Stimulated activated naive CD8-positive, alpha-beta T cell treated with anti-CD3 and anti-CD28 coated beads, Interleukin-15, Interleukin-2, amounts not matched to agents 100 U/mL and 50 U/mL, for 24 hours (primary cell): ENCODE measurements at regions not wholly inside any gene's neighbourhood (a gene's known extent, or its start where the extent isn't known, plus 50 kb on each side); places are given as distances from the start of the nearest gene placed in this dataset.
"Not testable (repeated sequence)": the region's sequence is repeated elsewhere in the genome, so short reads cannot be mapped to it uniquely, and the experiment has no call there.

Experiments used
- ATAC-seq: fragments of 150-1000 bp; cut with Tn5 transposase; one replicate; pipeline ENCODE4 v1.10.0; 2021
- DNase-seq: peaks from one replicate; pipeline ENCODE4 v3.0.0; 2021

DNA sequence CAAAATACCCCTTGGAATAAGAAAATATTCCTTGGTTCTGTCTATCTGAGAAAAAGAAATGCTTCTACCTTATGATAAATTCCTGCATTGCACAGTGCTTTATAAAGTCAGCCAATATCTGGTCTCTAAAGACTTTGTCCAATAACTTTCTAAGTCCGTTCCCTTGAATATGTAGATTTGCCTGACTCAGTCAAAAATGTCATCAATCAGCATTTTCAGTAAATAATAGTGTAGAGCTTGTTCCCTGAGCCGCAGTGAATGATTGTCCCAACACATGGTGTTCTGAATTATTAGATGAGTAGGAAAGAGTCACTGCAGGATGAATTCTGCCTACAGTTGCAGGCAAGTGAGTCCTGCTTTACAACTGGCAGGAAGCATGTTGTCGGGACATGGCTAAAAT, 316.8 kb upstream of the RBMS1 start:
- ATAC-seq (no peak), DNase-seq (no peak)

GRCh38 chr2:160812830-160813505, 319.4 kb upstream of the RBMS1 start:
- DNase-seq: no peak
- no peak for ATAC-seq

GRCh38 chr2:160813506-160813858, 319.9 kb upstream of the RBMS1 start:
- ATAC-seq (no peak), DNase-seq (no peak)

DNA sequence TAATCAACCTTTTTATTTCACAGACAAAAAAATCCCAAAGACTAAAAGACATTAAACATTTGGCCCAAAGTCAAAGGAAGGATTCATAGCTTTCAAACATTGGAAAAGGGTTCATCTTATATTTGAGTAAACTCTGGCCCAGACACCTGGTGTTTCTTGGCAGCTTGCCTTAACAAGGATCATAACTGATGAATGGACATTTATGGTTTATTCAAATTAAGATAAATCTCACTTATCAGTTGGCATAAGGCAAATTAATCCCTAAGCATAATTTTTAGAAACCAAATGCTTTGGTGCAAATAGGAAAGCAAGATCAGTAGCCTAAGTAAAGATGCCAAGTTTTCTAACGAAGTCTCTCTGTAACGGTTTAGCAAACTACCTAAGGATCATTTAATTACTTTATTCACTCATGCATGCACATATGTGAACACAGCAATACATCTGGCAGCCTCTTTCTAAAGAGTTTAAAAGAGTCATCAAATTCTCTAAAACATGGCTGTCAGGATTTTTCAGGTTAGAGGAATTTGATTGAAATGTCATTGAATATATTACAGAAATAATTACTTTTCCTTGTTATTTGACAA, 323.4 kb upstream of the RBMS1 start:
- ATAC-seq (no peak), DNase-seq (no peak)

DNA sequence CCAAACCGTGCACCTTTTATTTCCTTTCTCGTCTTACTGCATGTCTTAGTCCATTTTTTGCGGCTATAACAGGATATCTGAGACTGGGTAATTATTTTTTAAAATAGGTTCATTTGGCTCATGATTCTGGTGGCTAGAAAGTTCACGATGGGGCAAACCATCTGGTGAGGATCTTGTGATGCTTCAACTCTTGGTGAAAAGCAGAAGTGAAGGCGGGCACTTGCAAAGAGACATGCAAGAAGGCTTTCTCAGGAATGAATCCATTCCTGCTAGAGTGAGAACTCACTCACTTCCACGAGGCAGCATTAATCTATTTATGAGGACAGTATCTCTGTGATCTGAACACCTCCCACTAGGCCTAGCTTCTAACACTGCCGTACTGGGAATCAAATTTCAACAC, 327.1 kb upstream of the RBMS1 start:
- ATAC-seq: no peak

GRCh38 chr2:160822006-160822405, 328.4 kb upstream of the RBMS1 start:
- DNase-seq: no peak
- no peak for ATAC-seq

More for the DNA sequence above, 327.1 kb upstream of the RBMS1 start:
- no peak for DNase-seq

- ATAC-seq (no peak), DNase-seq (no peak)
These were observed 331.8 kb upstream of the RBMS1 start for GRCh38 chr2:160825433-160825832.

- DNase-seq (no peak), ATAC-seq (no peak)
These were observed 332.9 kb upstream of the RBMS1 start for GRCh38 chr2:160826496-160826895.

DNA sequence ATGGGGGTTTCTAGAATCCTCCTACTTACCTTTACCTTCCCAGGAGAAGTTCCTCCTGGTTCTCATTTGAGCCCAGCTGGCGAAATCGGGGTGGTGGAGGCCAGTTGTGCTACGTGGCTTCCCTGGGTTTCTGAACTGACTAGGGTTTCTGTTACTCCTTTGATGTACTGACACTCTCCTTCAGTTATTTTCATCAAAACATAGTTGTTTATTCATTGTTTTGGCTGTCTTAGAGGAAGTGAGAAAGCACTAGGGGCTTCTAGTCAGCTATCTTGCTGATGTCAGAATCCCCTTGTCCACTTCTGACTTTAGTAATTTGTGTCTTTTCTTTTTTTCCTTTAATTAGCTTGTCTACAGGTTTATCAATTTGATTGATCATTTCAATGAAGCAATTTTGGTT, 332.2 kb upstream of the TANK start:
- no peak for DNase-seq
- no peak for ATAC-seq

GRCh38 chr2:160832381-160832780, 327.8 kb upstream of the TANK start:
- not testable (repeated sequence) for ATAC-seq, DNase-seq

- ATAC-seq: no peak
- no peak for DNase-seq
These were observed 325.1 kb upstream of the TANK start for GRCh38 chr2:160835166-160835565.

GRCh38 chr2:160836755-160837154, 323.5 kb upstream of the TANK start:
- no peak for DNase-seq
- ATAC-seq: no peak

GRCh38 chr2:160837416-160837815, 322.8 kb upstream of the TANK start:
- ATAC-seq (no peak), DNase-seq (no peak)

DNA sequence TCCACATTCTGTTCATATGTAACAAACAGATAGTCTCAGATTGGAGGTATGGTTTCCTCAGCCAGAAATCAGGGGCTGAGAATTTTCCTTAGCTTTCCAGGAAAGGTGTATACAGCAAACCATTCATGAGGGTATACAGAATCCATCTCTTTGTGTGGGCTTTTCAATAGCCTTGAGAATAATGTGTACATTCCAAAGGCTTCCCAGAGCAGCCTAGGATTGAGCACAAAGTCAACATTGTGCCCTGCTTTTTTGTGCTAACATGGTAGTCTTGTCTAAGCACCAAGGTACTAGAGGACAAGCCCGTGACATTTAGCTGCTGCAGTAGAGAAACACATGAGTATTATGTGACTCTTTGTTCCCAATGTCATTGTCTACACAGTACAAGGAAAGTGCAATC, 322.1 kb upstream of the TANK start:
- no peak for DNase-seq
- ATAC-seq: no peak

DNA sequence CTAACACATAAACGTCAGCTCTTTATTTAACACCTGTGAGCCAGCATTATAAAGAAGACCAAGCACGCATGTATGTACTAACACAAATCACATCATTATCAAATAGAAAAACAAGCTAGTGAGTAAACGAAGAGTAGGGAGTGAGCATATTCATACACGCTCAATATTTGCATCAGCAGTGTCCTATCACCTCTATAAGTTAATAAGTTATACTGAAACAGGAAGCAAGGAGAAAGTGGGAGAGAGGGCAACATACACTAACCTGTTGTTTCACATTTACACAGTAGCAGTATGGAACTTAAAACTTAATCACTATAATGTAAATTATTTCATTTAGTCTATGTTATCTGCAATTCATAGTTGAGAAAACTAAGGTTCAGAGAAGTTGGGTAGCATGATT, 321.5 kb upstream of the TANK start:
- no peak for ATAC-seq

DNA sequence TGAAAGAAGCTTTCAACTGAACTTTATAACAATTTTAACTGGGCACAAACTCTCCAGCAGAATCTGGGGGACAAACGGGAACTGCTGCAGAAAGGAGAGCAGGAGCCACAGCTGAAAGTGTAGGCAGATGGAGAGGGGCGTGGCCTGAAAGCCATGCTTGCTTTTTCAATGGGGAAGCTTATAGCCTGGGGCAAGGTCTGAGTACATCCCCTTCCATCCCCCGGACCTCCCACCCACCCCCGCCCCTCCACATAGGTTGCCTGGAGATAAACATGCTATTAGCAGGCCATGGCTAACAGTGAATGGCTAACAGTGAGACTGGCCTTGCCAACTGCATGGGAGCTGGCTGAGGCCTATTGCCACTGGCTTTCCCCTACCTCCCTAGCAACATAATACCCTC, 317.9 kb upstream of the TANK start:
- no peak for ATAC-seq

More for the DNA sequence above, 321.5 kb upstream of the TANK start:
- DNase-seq: no peak

DNA sequence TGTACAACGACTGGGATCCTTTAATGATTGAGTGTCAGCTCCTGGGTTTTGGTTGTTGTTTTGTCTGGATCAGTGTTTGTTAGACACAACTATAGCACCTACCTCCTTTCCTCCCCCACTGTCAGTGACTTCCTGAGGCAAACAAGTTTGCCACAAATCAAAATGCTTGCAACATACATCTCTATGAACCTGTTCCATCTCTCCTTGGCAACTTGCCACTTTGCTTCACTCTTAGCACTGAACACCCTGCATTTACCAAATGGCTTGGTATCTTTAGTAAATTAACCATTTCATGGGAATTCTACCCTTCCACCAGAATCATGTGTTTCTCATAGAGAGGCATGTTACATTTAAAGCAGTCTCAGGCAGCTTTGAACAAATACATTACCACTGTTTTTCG, 301.1 kb upstream of the TANK start:
- ATAC-seq (no peak), DNase-seq (no peak)

More for the DNA sequence above, 317.9 kb upstream of the TANK start:
- no peak for DNase-seq

DNA sequence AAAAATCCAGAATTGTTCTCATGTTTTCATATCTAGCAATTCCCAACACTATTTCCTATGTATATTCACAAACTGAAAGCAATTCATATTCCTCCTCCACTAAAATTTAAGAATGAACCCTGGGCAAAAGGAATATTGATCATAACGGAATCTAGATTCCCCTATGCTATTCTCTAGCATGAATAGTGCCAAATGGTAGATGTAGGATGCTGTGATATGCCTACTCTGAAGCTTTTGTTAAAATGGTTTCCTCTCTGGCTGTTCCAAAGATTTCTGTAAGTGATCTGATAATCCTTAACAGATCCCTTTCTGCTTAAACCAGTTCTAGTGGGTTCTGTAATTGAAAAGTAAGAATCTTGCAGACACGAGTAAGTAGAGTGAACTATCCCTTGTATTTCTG, 298.0 kb upstream of the TANK start:
- no peak for ATAC-seq
- DNase-seq: no peak

DNA sequence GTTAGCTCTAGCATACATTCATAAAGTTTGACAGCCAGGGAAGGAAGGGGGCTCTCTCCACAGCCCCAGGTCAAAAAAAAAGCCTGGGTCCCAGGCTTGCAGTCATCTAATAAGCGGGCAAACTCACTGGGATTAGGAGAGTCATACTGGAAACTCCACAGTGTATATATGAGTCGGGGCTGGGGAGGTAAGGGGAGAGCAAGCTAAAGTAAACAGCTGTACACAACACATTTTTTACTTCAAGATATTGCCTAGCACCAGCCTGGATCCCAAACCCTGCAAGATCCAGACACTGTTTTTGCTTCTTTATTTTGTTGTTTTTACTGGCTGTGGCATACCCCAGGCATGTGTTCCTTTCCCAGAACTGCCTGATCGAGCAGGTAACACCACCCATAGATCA, 291.3 kb upstream of the TANK start:
- ATAC-seq (no peak), DNase-seq (no peak)

DNA sequence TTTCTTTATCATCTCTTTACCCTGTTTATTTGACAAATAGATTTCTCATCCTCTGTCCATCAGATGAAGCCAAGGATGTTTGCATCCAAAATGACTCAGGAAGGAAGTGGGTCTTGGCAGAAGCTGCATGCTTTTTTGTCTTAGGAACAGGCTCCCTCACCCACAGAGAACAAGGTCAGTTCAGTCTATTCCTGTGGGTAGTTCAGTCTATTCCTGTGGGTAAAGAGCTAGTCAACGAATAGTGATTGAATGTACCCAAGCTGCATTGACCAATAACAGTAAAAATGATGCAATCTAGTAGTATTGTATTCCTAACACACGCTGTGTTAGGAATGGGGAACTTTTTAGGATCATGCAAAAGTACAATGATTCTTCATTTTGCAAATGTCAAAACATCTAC, 290.8 kb upstream of the TANK start:
- DNase-seq: no peak
- ATAC-seq: no peak

- no peak for DNase-seq
- no peak for ATAC-seq
These were observed 289.3 kb upstream of the TANK start for GRCh38 chr2:160870729-160871465.

GRCh38 chr2:160871953-160872352, 288.3 kb upstream of the TANK start:
- DNase-seq (no peak), ATAC-seq (no peak)

DNA sequence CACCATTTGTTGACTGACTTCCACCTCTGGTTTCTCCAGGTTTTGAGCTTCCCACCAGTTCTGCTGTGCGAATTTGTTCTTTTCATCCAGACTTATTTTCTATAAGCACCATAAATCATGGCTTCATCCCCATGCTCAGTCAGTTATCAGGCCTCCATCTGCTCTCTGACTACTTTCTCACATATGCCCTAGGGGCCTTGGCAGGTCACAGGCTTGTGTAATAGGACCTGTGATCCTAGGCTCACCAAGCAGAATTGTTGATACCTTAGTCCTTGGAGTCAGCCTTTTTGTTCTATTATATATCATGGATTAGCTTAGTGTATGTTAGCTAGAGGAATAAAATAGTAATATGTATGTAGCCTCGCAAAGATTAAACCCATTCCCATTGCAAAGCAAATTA, 284.2 kb upstream of the TANK start:
- DNase-seq (no peak), ATAC-seq (no peak)

DNA sequence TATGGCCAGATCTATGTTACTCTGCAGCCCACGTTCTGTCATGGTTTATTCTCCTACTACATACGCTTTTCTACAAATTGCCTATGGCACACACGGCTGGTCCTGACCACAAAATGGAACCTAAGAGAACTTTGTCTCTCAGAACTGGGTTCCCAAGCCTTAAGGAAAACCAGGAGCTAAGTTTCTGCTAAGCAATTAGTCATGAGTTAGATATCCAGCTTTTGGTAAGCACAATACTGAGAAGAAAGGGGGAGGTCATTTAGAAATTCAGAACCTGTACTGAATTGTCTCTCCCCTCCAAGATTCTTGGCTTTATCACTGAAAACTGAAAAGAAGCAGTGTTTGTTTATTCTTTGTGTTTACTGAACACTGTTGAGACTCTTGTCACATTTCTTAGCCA, 283.5 kb upstream of the TANK start:
- DNase-seq: no peak
- no peak for ATAC-seq
